GM23338 (cell line): ENCODE measurements at regions not wholly inside any gene's neighbourhood (a gene's known extent, or its start where the extent isn't known, plus 50 kb on each side); places are given as distances from the start of the nearest gene placed in this dataset.

Experiments used
- ATAC-seq: fragments of 200-7000 bp; cut with Tn5 transposase; 3 replicates; pipeline ENCODE4 v1.9.1; 2020
- DNase-seq: peaks from one replicate; pipeline ENCODE4 v3.0.0-alpha.2; 2015; ENCODE audit warnings: low spot score
- H2AFZ ChIP-seq: fragments of 200-600 bp; sonication (generic); 2 replicates; pipeline ENCODE4 v1.8.0; 2016; ENCODE audit warnings: antibody characterized with exemption, mild to moderate bottlenecking, moderate library complexity
- H3F3A ChIP-seq: fragments of 200-600 bp; sonication (generic); replicated peaks from 2 replicates; pipeline ENCODE4 v1.8.0; 2017; ENCODE audit warnings: antibody characterized with exemption, mixed run types, low read depth
- H3K27ac ChIP-seq: fragments of 200-600 bp; sonication (generic); 2 replicates; pipeline ENCODE4 v1.6.1; 2016; ENCODE audit warnings: low read depth
- H3K27me3 ChIP-seq: fragments of 200-600 bp; sonication (generic); 2 replicates; pipeline ENCODE4 v1.8.0; 2016; ENCODE audit warnings: mild to moderate bottlenecking, mixed run types, moderate library complexity; ENCODE audit not compliant: insufficient read depth
- H3K36me3 ChIP-seq: fragments of 200-600 bp; sonication (generic); 2 replicates; pipeline ENCODE4 v1.8.0; 2016; ENCODE audit warnings: mild to moderate bottlenecking; ENCODE audit not compliant: insufficient read depth
- H3K4me1 ChIP-seq: fragments of 200-600 bp; sonication (generic); 2 replicates; pipeline ENCODE4 v1.8.0; 2016; ENCODE audit warnings: mild to moderate bottlenecking, moderate library complexity; ENCODE audit not compliant: insufficient read depth
- H3K4me2 ChIP-seq: fragments of 200-600 bp; sonication (generic); 2 replicates; pipeline ENCODE4 v1.7.1; 2017; ENCODE audit warnings: mixed run types
- H3K4me3 ChIP-seq: fragments of 200-600 bp; sonication (generic); 2 replicates; pipeline ENCODE4 v1.6.1; 2016; ENCODE audit warnings: mixed run types
- H3K79me2 ChIP-seq: fragments of 200-600 bp; sonication (generic); replicated peaks from 2 replicates; pipeline ENCODE4 v1.8.0; 2017; ENCODE audit warnings: mild to moderate bottlenecking; ENCODE audit not compliant: insufficient read depth
- H3K9me2 ChIP-seq: fragments of 200-600 bp; sonication (generic); 2 replicates; pipeline ENCODE4 v1.8.0; 2017; ENCODE audit not compliant: insufficient read depth
- H4K20me1 ChIP-seq: fragments of 200-600 bp; sonication (generic); replicated peaks from 2 replicates; pipeline ENCODE4 v1.8.0; 2017; ENCODE audit warnings: mild to moderate bottlenecking; ENCODE audit not compliant: insufficient read depth
- H3K27ac Mint-ChIP-seq: 2 replicates; pipeline ENCODE4 v1.8.0; 2020; ENCODE audit warnings: inconsistent platforms, mild to moderate bottlenecking, moderate library complexity, mixed read lengths
- H3K27me3 Mint-ChIP-seq: 3 replicates; pipeline ENCODE4 v1.8.0; 2022; ENCODE audit warnings: low read depth, mild to moderate bottlenecking, moderate library complexity, mixed read lengths, inconsistent platforms; ENCODE audit not compliant: insufficient read depth, poor library complexity
- H3K36me3 Mint-ChIP-seq: 3 replicates; pipeline ENCODE4 v1.8.0; 2021; ENCODE audit warnings: low read depth, mild to moderate bottlenecking, inconsistent platforms, moderate library complexity, mixed read lengths
- H3K4me1 Mint-ChIP-seq: 3 replicates; pipeline ENCODE4 v1.8.0; 2020; ENCODE audit warnings: mild to moderate bottlenecking, inconsistent platforms, mixed read lengths
- H3K4me3 Mint-ChIP-seq: 3 replicates; pipeline ENCODE4 v1.8.0; 2021; ENCODE audit warnings: moderate library complexity, mild to moderate bottlenecking, inconsistent platforms, mixed read lengths
- H3K9me3 Mint-ChIP-seq: 3 replicates; pipeline ENCODE4 v1.8.0; 2020; ENCODE audit warnings: moderate library complexity, mild to moderate bottlenecking, inconsistent platforms, mixed read lengths
- CREB1 ChIP-seq: fragments of 250-450 bp; sonication (Bioruptor Pico); IDR thresholded peaks from 2 replicates; pipeline ENCODE4 v1.5.0; 2020; ENCODE audit warnings: low read depth, mild to moderate bottlenecking, moderate library complexity
- ETS1 ChIP-seq: IDR thresholded peaks from 2 replicates; pipeline ENCODE4 v1.6.1; 2016; ENCODE audit warnings: antibody characterized with exemption
- EZH2 ChIP-seq: fragments of 200-600 bp; sonication (generic); IDR thresholded peaks from one replicate; pipeline ENCODE4 v1.8.0; 2017; ENCODE audit warnings: antibody characterized with exemption, mild to moderate bottlenecking, low read depth; ENCODE audit not compliant: unreplicated experiment
- EZH2phosphoT487 ChIP-seq: fragments of 200-600 bp; sonication (generic); IDR thresholded peaks from one replicate; pipeline ENCODE4 v1.8.1; 2018; ENCODE audit warnings: antibody characterized with exemption; ENCODE audit not compliant: unreplicated experiment
- JUNB ChIP-seq: IDR thresholded peaks from one replicate; pipeline ENCODE4 v1.6.1; 2016; ENCODE audit warnings: antibody characterized with exemption; ENCODE audit not compliant: unreplicated experiment
- NANOG ChIP-seq: IDR thresholded peaks from 2 replicates; pipeline ENCODE4 v1.6.1; 2016; ENCODE audit warnings: antibody characterized with exemption, borderline replicate concordance
- POLR2AphosphoS5 ChIP-seq: IDR thresholded peaks from 2 replicates; pipeline ENCODE4 v1.6.1; 2016; ENCODE audit warnings: antibody characterized with exemption, low read depth
- REST ChIP-seq: IDR thresholded peaks from one replicate; pipeline ENCODE4 v1.6.1; 2018; ENCODE audit warnings: antibody characterized with exemption; ENCODE audit not compliant: unreplicated experiment
- STAT1 ChIP-seq: IDR thresholded peaks from one replicate; pipeline ENCODE4 v1.6.1; 2016; ENCODE audit warnings: antibody characterized with exemption; ENCODE audit not compliant: unreplicated experiment
- ZNF114 ChIP-seq: fragments of 250-450 bp; sonication (Bioruptor Pico); IDR thresholded peaks from 2 replicates; pipeline ENCODE4 v1.5.0; 2020; ENCODE audit warnings: mild to moderate bottlenecking, moderate library complexity
- ZNF331 ChIP-seq: fragments of 250-450 bp; sonication (Bioruptor Pico); IDR thresholded peaks from 2 replicates; pipeline ENCODE4 v1.5.0; 2020; ENCODE audit warnings: low read depth, mild to moderate bottlenecking, moderate library complexity
- ZNF462 ChIP-seq: fragments of 250-450 bp; sonication (Bioruptor Pico); IDR thresholded peaks from 2 replicates; pipeline ENCODE4 v1.5.0; 2020; ENCODE audit warnings: mild to moderate bottlenecking, moderate library complexity
- TF ChIP-seq, protein P1 (sequence below), 2 experiments: fragments of 200-600 bp in 1 of 2; sonication (generic) in 1 of 2; conservative IDR thresholded peaks; 2 replicates each; pipeline versions ENCODE4 v1.5.1 to v1.6.1; 2016 to 2017; ENCODE audit warnings: antibody characterized with exemption in 2 of 2, low read depth in 2 of 2, mild to moderate bottlenecking in 2 of 2, moderate library complexity in 1 of 2

- Histone ChIP-seq H3K4me3 (no peak overlapping the region), H3K27me3 (no peaks in the 10 kb centered on the region), H3K27ac (no peak overlapping the region), H3K4me2 (no peak overlapping the region), H2AFZ (no peak overlapping the region), H3F3A (no peaks in the 10 kb centered on the region), H3K9me2 (no peaks in the 10 kb centered on the region), H4K20me1 (no peaks in the 10 kb centered on the region), H3K4me1 (peaks cover 8% of the 10 kb centered on the region; the same call in 1 of the 2 replicates), H3K79me2 (no peaks in the 10 kb centered on the region), H3K36me3 (0 out of 2 replicates have a peak, but pooled peaks cover 8% of the 10 kb centered on the region)
- Mint-ChIP-seq H3K4me3 (no peak overlapping the region), H3K27me3 (no peaks in the 10 kb centered on the region), H3K27ac (no peak overlapping the region), H3K4me1 (peaks cover 2% of the 10 kb centered on the region; the same call in 1 of the 3 replicates), H3K36me3 (peaks cover 11% of the 10 kb centered on the region; the same call in 1 of the 3 replicates), H3K9me3 (peaks cover 12% of the 10 kb centered on the region; the same call in 2 of the 3 replicates)
- no peak for TF ChIP-seq POLR2AphosphoS5
- no peak for TF ChIP-seq CREB1 (CRISPR knock-in tag)
- TF ChIP-seq ZNF331 (CRISPR knock-in tag), result no peak
- no peak for TF ChIP-seq ETS1
- TF ChIP-seq STAT1, result no peak
- TF ChIP-seq ZNF462 (CRISPR knock-in tag), result no peak
- no peak for TF ChIP-seq ZNF114
- TF ChIP-seq, protein P1, sequence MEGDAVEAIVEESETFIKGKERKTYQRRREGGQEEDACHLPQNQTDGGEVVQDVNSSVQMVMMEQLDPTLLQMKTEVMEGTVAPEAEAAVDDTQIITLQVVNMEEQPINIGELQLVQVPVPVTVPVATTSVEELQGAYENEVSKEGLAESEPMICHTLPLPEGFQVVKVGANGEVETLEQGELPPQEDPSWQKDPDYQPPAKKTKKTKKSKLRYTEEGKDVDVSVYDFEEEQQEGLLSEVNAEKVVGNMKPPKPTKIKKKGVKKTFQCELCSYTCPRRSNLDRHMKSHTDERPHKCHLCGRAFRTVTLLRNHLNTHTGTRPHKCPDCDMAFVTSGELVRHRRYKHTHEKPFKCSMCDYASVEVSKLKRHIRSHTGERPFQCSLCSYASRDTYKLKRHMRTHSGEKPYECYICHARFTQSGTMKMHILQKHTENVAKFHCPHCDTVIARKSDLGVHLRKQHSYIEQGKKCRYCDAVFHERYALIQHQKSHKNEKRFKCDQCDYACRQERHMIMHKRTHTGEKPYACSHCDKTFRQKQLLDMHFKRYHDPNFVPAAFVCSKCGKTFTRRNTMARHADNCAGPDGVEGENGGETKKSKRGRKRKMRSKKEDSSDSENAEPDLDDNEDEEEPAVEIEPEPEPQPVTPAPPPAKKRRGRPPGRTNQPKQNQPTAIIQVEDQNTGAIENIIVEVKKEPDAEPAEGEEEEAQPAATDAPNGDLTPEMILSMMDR (conservative IDR thresholded peaks at IDR 0.05; ENCODE audit: low read depth in 2 of 2), result no peak
- TF ChIP-seq JUNB, result no peak
- no peak for TF ChIP-seq EZH2phosphoT487
- TF ChIP-seq NANOG, result no peak
- TF ChIP-seq REST, result no peak
- TF ChIP-seq EZH2, result no peak
- ATAC-seq, result no peak
- DNase-seq, result no peak
Measured at GRCh38 chr13:55792544-55793193, 1348.0 kb upstream of the PRR20A start.
